GM12878 (cell line): ENCODE measurements at regions not wholly inside any gene's neighbourhood (a gene's known extent, or its start where the extent isn't known, plus 50 kb on each side); places are given as distances from the start of the nearest gene placed in this dataset.

ENCODE experiments used
- ATAC-seq: fragments of 200-7000 bp; cut with Tn5 transposase; 3 replicates; pipeline ENCODE4 v1.9.1; 2020; ENCODE audit warnings: mild to moderate bottlenecking, moderate library complexity
- BruUV-seq: library from RNA; stranded (reverse); fragments of 400-500 nt; replicated peaks from 2 replicates; lab custom pipeline; 2021; lab: Mats Ljungman, UMichigan
- CTCF ChIA-PET: fragments of 300-600 bp; sonication (Branson Sonifier 250); formaldehyde crosslinking; extraction: SDS; loops from one replicate; lab custom pipeline; 2021; ENCODE audit warnings: inconsistent platforms; lab: Yijun Ruan, JAX
- POLR2A ChIA-PET: fragments of 350-600 bp; formaldehyde crosslinking; extraction: SDS; loops from one replicate; lab custom pipeline; 2021; ENCODE audit warnings: inconsistent platforms; lab: Charles Lee
- RAD21 ChIA-PET: fragments of 300-600 bp; sonication (Branson Sonifier 250); formaldehyde crosslinking; loops from one replicate; lab custom pipeline; 2023; ENCODE audit warnings: antibody characterized with exemption; ENCODE audit not compliant: unreplicated experiment; lab: Charles Lee
- SMC1A ChIA-PET: fragments of 300-600 bp; sonication (Branson Sonifier 250); formaldehyde crosslinking; loops from one replicate; lab custom pipeline; 2023; ENCODE audit not compliant: unreplicated experiment, uncharacterized antibody; lab: Charles Lee
- DNase-seq: peaks from one replicate; pipeline ENCODE4 v3.0.0-alpha.2; 2011; ENCODE audit warnings: low read depth, low spot score
- FAIRE-seq: peaks from 3 replicates; lab custom pipeline; 2011; peaks lifted over from hg19 to GRCh38; lab: Jason Lieb, UNC
- H2AFZ ChIP-seq: 2 replicates; pipeline ENCODE4 v1.6.0; 2011; ENCODE audit warnings: low read depth, low read length, control low read depth; ENCODE audit not compliant: control insufficient read depth
- H3K27ac ChIP-seq: 2 replicates; pipeline ENCODE4 v1.5.1; 2011; ENCODE audit warnings: control low read depth; ENCODE audit not compliant: control insufficient read depth, insufficient read depth
- H3K27me3 ChIP-seq, 2 experiments: replicated peaks in 1 of 2; 2 replicates each; pipeline versions ENCODE4 v1.6.0 to v1.6.1; 2011; ENCODE audit warnings: low read length in 1 of 2; ENCODE audit not compliant: control insufficient read depth in 2 of 2, insufficient read depth in 2 of 2
- H3K36me3 ChIP-seq, 2 experiments: 2 replicates each; pipeline ENCODE4 v1.5.1; 2011; ENCODE audit warnings: low read length in 1 of 2; ENCODE audit not compliant: control insufficient read depth in 2 of 2, insufficient read depth in 2 of 2
- H3K4me1 ChIP-seq: 2 replicates; pipeline ENCODE4 v1.6.1; 2011; ENCODE audit warnings: mild to moderate bottlenecking, low read length, moderate library complexity, mixed read lengths; ENCODE audit not compliant: control insufficient read depth, insufficient read depth
- H3K4me2 ChIP-seq: 2 replicates; pipeline ENCODE4 v1.6.0; 2011; ENCODE audit warnings: control low read depth; ENCODE audit not compliant: control insufficient read depth, insufficient read depth
- H3K4me3 ChIP-seq: fragments of 200-600 bp; sonication (generic); 2 replicates; pipeline ENCODE4 v1.5.1; 2016
- H3K79me2 ChIP-seq: 2 replicates; pipeline ENCODE4 v1.6.0; 2011; ENCODE audit warnings: low read length; ENCODE audit not compliant: control insufficient read depth, insufficient read depth
- H3K9ac ChIP-seq: 2 replicates; pipeline ENCODE4 v1.8.0; 2011; ENCODE audit warnings: low read length, control low read depth, mixed read lengths; ENCODE audit not compliant: control insufficient read depth, insufficient read depth
- H3K9me3 ChIP-seq: replicated peaks from 3 replicates; pipeline ENCODE4 v1.5.1; 2011; ENCODE audit warnings: mild to moderate bottlenecking, low read length; ENCODE audit not compliant: control insufficient read depth, insufficient read depth
- H4K20me1 ChIP-seq: 2 replicates; pipeline ENCODE4 v1.6.0; 2011; ENCODE audit not compliant: control insufficient read depth, insufficient read depth
- BACH1 ChIP-seq: fragments of 450-650 bp; IDR thresholded peaks from 2 replicates; pipeline ENCODE4 v1.6.1; 2017; ENCODE audit warnings: mild to moderate bottlenecking, borderline replicate concordance
- FOXM1 ChIP-seq: IDR thresholded peaks from 2 replicates; pipeline ENCODE4 v1.6.1; 2012; ENCODE audit warnings: low read depth, mild to moderate bottlenecking, inconsistent platforms, low read length, moderate library complexity
- NRF1 ChIP-seq: conservative IDR thresholded peaks from 2 replicates; pipeline ENCODE4 v1.6.1; 2011; ENCODE audit warnings: mild to moderate bottlenecking, low read depth, low read length, improper control_type of control experiment
- RAD21 ChIP-seq: IDR thresholded peaks from 2 replicates; pipeline ENCODE4 v1.6.1; 2011; ENCODE audit warnings: mild to moderate bottlenecking, low read depth, low read length, moderate library complexity; ENCODE audit not compliant: insufficient read depth
- WGBS: methylation state at CpG from one replicate; pipeline ENCODE4 v1.1.6; 2016; ENCODE audit warnings: low lambda C conversion rate; ENCODE audit not compliant: insufficient replicate concordance, insufficient coverage; ENCODE audit errors: missing lambda C conversion rate; 5-methylcytosine and 5-hydroxymethylcytosine counted together
- in situ Hi-C: fragments of 300-500 bp; cut with MboI; formaldehyde crosslinking; loops from 9 replicates; pipeline ENCODE4 v1.14.3; 2018; ENCODE audit warnings: mixed read lengths
- intact Hi-C: fragments of 100-400 bp; cut with micrococcal nuclease; formaldehyde crosslinking; loops from one replicate; pipeline ENCODE4 v1.14.2; 2022; ENCODE audit not compliant: unreplicated experiment

GRCh38 chr10:78768876-78769275 lies 299.9 kb upstream of the ZMIZ1 start:
- H3K27ac ChIP-seq, result no peak overlapping the region
- RAD21 ChIA-PET, result no interaction called here
- no peaks in the 10 kb centered on the region for H3K9me3 ChIP-seq
- TF ChIP-seq FOXM1 (no peak), BACH1 (no peak), NRF1 (no peak)
- TF ChIP-seq, all 136 proteins: peak for 0
- no peak overlapping the region for H2AFZ ChIP-seq
- no peak overlapping the region for H3K4me3 ChIP-seq
- H3K36me3 ChIP-seq, result no peaks in the 10 kb centered on the region
- in situ Hi-C loops (no loop called here), intact Hi-C loops (no loop called here)
- WGBS, result 4% methylated on average over 4 of the region's 5 CpGs
- H3K27me3 ChIP-seq, result peaks cover 0 to 2% of the 10 kb centered on the region in 2 experiments; a peak in 2 of 4 replicates
- ATAC-seq (no peak), FAIRE-seq (no peak), DNase-seq (no peak)
- no TSS peak for BruUV-seq
- peaks cover 7% of the 10 kb centered on the region for H3K4me1 ChIP-seq
- ChIA-PET SMC1A (no interaction called here), POLR2A (no interaction called here), CTCF (no interaction called here)
- H3K79me2 ChIP-seq, result no peaks in the 10 kb centered on the region
- H3K9ac ChIP-seq, result no peak overlapping the region
- H3K4me2 ChIP-seq, result no peak overlapping the region
- no peaks in the 10 kb centered on the region for H4K20me1 ChIP-seq

GRCh38 chr10:78769526-78769925 lies 299.2 kb upstream of the ZMIZ1 start:
- Histone ChIP-seq H4K20me1 (no peaks in the 10 kb centered on the region), H3K9me3 (no peaks in the 10 kb centered on the region), H3K36me3 (no peaks in the 10 kb centered on the region), H3K79me2 (no peaks in the 10 kb centered on the region), H3K27ac (no peak overlapping the region), H3K4me1 (peaks cover under 1% of the 10 kb centered on the region; the same call in 1 of the 2 replicates), H2AFZ (no peak overlapping the region), H3K9ac (no peak overlapping the region), H3K27me3 (peaks cover 0 to 2% of the 10 kb centered on the region in 2 experiments; a peak in 2 of 4 replicates), H3K4me2 (no peak overlapping the region), H3K4me3 (no peak overlapping the region)
- ChIA-PET CTCF (no interaction called here), POLR2A (no interaction called here), SMC1A (no interaction called here), RAD21 (no interaction called here)
- FAIRE-seq (no peak), ATAC-seq (no peak), DNase-seq (no peak)
- 13% methylated on average over 5 of the region's 5 CpGs for WGBS
- BruUV-seq, result no TSS peak
- TF ChIP-seq RAD21, result no peak
- intact Hi-C loops, result no loop called here
- in situ Hi-C loops, result no loop called here
